Stomach (tissue), 8 donors: ENCODE measurements at regions not wholly inside any gene's neighbourhood (a gene's known extent, or its start where the extent isn't known, plus 50 kb on each side); places are given as distances from the start of the nearest gene placed in this dataset.

Source experiments
- DNase-seq, 2 donors: peaks; one replicate each; pipeline versions ENCODE4 v3.0.0 to v3.0.0-alpha.2; 2013 to 2019
- H3K27ac ChIP-seq, 5 donors: fragments of 200-600 bp in 4 of 5; sonication (generic) in 4 of 5; one replicate each; pipeline ENCODE4 v1.5.1; 2013 to 2019; ENCODE audit warnings: mild to moderate bottlenecking in 1 of 5, moderate library complexity in 1 of 5
- H3K27me3 ChIP-seq, 3 donors: fragments of 200-600 bp; sonication (generic); one replicate each; pipeline ENCODE4 v1.5.1; 2017 to 2019; ENCODE audit warnings: mixed run types in 1 of 3
- H3K36me3 ChIP-seq, 4 donors: fragments of 200-600 bp; sonication (generic); 1 replicate in 3 of 4; 2 replicates in 1 of 4; pipeline ENCODE4 v1.5.1; 2016 to 2019
- H3K4me1 ChIP-seq, 4 donors: fragments of 200-600 bp; sonication (generic); one replicate each; pipeline ENCODE4 v1.5.1; 2016 to 2019
- H3K4me3 ChIP-seq, 4 donors: fragments of 200-600 bp; sonication (generic) in 3 of 4; one replicate each; pipeline ENCODE4 v1.5.1; 2016 to 2019; ENCODE audit warnings: mild to moderate bottlenecking in 1 of 4
- H3K9me3 ChIP-seq, 4 donors: fragments of 200-600 bp; sonication (generic); one replicate each; pipeline ENCODE4 v1.5.1; 2016 to 2019
- CTCF ChIP-seq, 7 experiments: fragments of 450-650 bp in 4 of 7; fragments of 200-600 bp in 3 of 7; sonication (generic) in 3 of 7; IDR thresholded peaks; one replicate each; pipeline ENCODE4 v1.5.1; 2016 to 2019; ENCODE audit warnings: antibody characterized with exemption in 7 of 7, control low read depth in 2 of 7, mild to moderate bottlenecking in 1 of 7
- EP300 ChIP-seq: sonication (generic); formaldehyde crosslinking; IDR thresholded peaks from one replicate; pipeline ENCODE4 v1.6.1; 2017; ENCODE audit warnings: antibody characterized with exemption
- POLR2A ChIP-seq, 4 donors: fragments of 450-650 bp; IDR thresholded peaks; one replicate each; pipeline ENCODE4 v1.6.1; 2016; ENCODE audit warnings: antibody characterized with exemption in 4 of 4, control low read depth in 2 of 4, mild to moderate bottlenecking in 1 of 4, moderate library complexity in 1 of 4
- POLR2AphosphoS5 ChIP-seq, 3 donors: sonication (generic); formaldehyde crosslinking; IDR thresholded peaks; one replicate each; pipeline ENCODE4 v1.6.1; 2016; ENCODE audit warnings: antibody characterized with exemption in 3 of 3
- WGBS, 5 donors: extraction: QIAGEN DNeasy Blood & Tissue Kit in 3 of 5; methylation state at CpG; one replicate each; pipeline versions ENCODE4 v1.1.5 to v1.1.7; 2013 to 2018; 5-methylcytosine and 5-hydroxymethylcytosine counted together
- intact Hi-C: fragments of 100-400 bp; cut with DNase I; formaldehyde crosslinking; loops from one replicate; pipeline ENCODE4 v1.15.1; 2023; ENCODE audit warnings: low total_unique reads
- donor health status: healthy with polysubstance abuse.
- donor health status: Bipolar disorder and iron deficiency.
- donor health status: healthy.

DNA sequence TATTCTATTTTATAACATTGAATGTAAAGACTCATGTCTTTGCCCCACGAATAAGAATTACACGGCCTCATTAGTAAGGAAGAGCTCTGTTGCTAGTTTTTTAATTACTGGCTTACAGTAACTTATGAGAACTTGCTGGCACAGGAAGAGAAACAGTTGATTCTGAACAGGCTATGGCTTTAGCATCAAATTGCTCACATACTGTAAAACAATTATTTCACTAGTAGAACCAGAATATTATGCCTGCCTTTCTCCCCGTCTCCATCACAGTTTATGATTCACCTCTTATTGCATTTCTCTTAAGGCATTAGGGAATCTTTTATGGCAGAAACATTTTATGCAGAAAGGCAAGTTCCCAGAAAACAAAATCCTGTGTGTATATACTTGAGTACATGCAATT is 126.1 kb downstream of the SPRY1 start:
- Histone ChIP-seq H3K36me3 (no peaks in the 10 kb centered on the region), H3K9me3 (no peaks in the 10 kb centered on the region), H3K4me3 (no peak overlapping the region), H3K4me1 (peaks cover 0 to 31% (median 8%) of the 10 kb centered on the region in 4 donors), H3K27ac (no peak overlapping the region), H3K27me3 (no peaks in the 10 kb centered on the region)
- no peak for DNase-seq
- 69 to 79% (median 71%) methylated on average over 3 of the region's 3 CpGs for WGBS, 5 donors
- TF ChIP-seq CTCF (IDR thresholded peaks at IDR 0.05) (no peak), EP300 (no peak), POLR2AphosphoS5 (IDR thresholded peaks at IDR 0.05) (no peak), POLR2A (IDR thresholded peaks at IDR 0.05) (no peak)
- intact Hi-C loops = no loop called here

- intact Hi-C loops = no loop called here
- TF ChIP-seq POLR2AphosphoS5 (IDR thresholded peaks at IDR 0.05) (peak in 1 of 3 donors; percentile 25), CTCF (IDR thresholded peaks at IDR 0.05) (no peak)
- peak overlapping the region in 4 of 5 donors; percentile 27 to 55 (median 51) for H3K27ac ChIP-seq
- no peaks in the 10 kb centered on the region for H3K36me3 ChIP-seq
- peak; percentile 58 to 75 for DNase-seq
- 53 to 78% (median 64%) methylated on average over 5 of the region's 5 CpGs for WGBS, 5 donors
- no peaks in the 10 kb centered on the region for H3K9me3 ChIP-seq
- no peaks in the 10 kb centered on the region for H3K27me3 ChIP-seq
- H3K4me1 ChIP-seq = peaks cover 0 to 31% (median 8%) of the 10 kb centered on the region in 4 donors
- H3K4me3 ChIP-seq = no peak overlapping the region
Measured at GRCh38 chr4:123524958-123525628, 128.5 kb downstream of the SPRY1 start.

- WGBS, 5 donors = 52 to 66% (median 61%) methylated on average over 2 of the region's 2 CpGs
- no peak overlapping the region for H3K4me3 ChIP-seq
- no peak for DNase-seq
- no peaks in the 10 kb centered on the region for H3K36me3 ChIP-seq
- peaks cover 0 to 31% (median 8%) of the 10 kb centered on the region in 4 donors for H3K4me1 ChIP-seq
- H3K9me3 ChIP-seq = no peaks in the 10 kb centered on the region
- no peak for TF ChIP-seq EP300
- TF ChIP-seq CTCF (IDR thresholded peaks at IDR 0.05) = no peak
- TF ChIP-seq POLR2A (IDR thresholded peaks at IDR 0.05) = no peak
- TF ChIP-seq POLR2AphosphoS5 (IDR thresholded peaks at IDR 0.05) = no peak
- H3K27ac ChIP-seq = no peak overlapping the region
- no peaks in the 10 kb centered on the region for H3K27me3 ChIP-seq
- intact Hi-C loops = no loop called here
Measured at GRCh38 chr4:123526511-123526910, 129.9 kb downstream of the SPRY1 start.

GRCh38 chr4:123528501-123529277 is 132.1 kb downstream of the SPRY1 start:
- Histone ChIP-seq H3K27ac (no peak overlapping the region), H3K9me3 (no peaks in the 10 kb centered on the region), H3K27me3 (no peaks in the 10 kb centered on the region), H3K4me3 (no peak overlapping the region), H3K36me3 (no peaks in the 10 kb centered on the region), H3K4me1 (peaks cover 0 to 17% (median 8%) of the 10 kb centered on the region in 4 donors)
- peak in 1 of 2 donors; percentile 20 for DNase-seq
- no peak for TF ChIP-seq POLR2A (IDR thresholded peaks at IDR 0.05)
- TF ChIP-seq POLR2AphosphoS5 (IDR thresholded peaks at IDR 0.05) = no peak
- no peak for TF ChIP-seq EP300
- TF ChIP-seq CTCF (IDR thresholded peaks at IDR 0.05) = no peak
- WGBS, 5 donors = 64 to 96% (median 82%) methylated on average over 3 of the region's 3 CpGs
- intact Hi-C loops = no loop called here
